ENCODE measurements at regions not wholly inside any gene's neighbourhood (a gene's known extent, or its start where the extent isn't known, plus 50 kb on each side); places are given as distances from the start of the nearest gene placed in this dataset.

GRCh38 chr1:229058111-229058561, 212.8 kb upstream of the RAB4A start:
- ChIA-PET CTCF (no interaction called here), POLR2A (no interaction called here)
- no peak for TF ChIP-seq ARNT (IDR thresholded peaks at IDR 0.05)
- TF ChIP-seq LEF1 (IDR thresholded peaks at IDR 0.05; ENCODE audit: borderline replicate concordance), result no peak
- TF ChIP-seq ELF4 (IDR thresholded peaks at IDR 0.05), result no peak
- TF ChIP-seq PKNOX1 (IDR thresholded peaks at IDR 0.05), result no peak
- no peak for TF ChIP-seq FOXA1 (IDR thresholded peaks at IDR 0.05)
- TF ChIP-seq BHLHE40 (IDR thresholded peaks at IDR 0.05; ENCODE audit: borderline replicate concordance), result no peak
- no peak for TF ChIP-seq TARDBP (IDR thresholded peaks at IDR 0.05)
- no peak for TF ChIP-seq SUZ12 (IDR thresholded peaks at IDR 0.05)
- no peak for TF ChIP-seq L3MBTL2 (conservative IDR thresholded peaks at IDR 0.05)
- DNase-seq (ENCODE audit: extremely low spot score), result no peak

- TF ChIP-seq ARNT (IDR thresholded peaks at IDR 0.05) (no peak), NFRKB (IDR thresholded peaks at IDR 0.05) (no peak), L3MBTL2 (conservative IDR thresholded peaks at IDR 0.05) (no peak), BHLHE40 (IDR thresholded peaks at IDR 0.05; ENCODE audit: borderline replicate concordance) (no peak), CTBP1 (IDR thresholded peaks at IDR 0.05; ENCODE audit: borderline replicate concordance) (no peak), LEF1 (IDR thresholded peaks at IDR 0.05; ENCODE audit: borderline replicate concordance) (no peak)
- ChIA-PET CTCF (no interaction called here), POLR2A (no interaction called here)
- DNase-seq (ENCODE audit: extremely low spot score), result no peak
These were observed 212.2 kb upstream of the RAB4A start for GRCh38 chr1:229058729-229059128.

GRCh38 chr1:229059671-229060539, 211.0 kb upstream of the RAB4A start:
- no peak for DNase-seq (ENCODE audit: extremely low spot score)
- ChIA-PET POLR2A (no interaction called here), CTCF (no interaction called here)
- TF ChIP-seq FOXK2 (IDR thresholded peaks at IDR 0.05) (no peak), FOXM1 (IDR thresholded peaks at IDR 0.05; ENCODE audit: borderline replicate concordance) (no peak), TARDBP (IDR thresholded peaks at IDR 0.05) (no peak), ELF4 (IDR thresholded peaks at IDR 0.05) (no peak), LEF1 (IDR thresholded peaks at IDR 0.05; ENCODE audit: borderline replicate concordance) (no peak), HDGF (IDR thresholded peaks at IDR 0.05; ENCODE audit: borderline replicate concordance) (no peak)

- no peak for TF ChIP-seq TARDBP (IDR thresholded peaks at IDR 0.05)
- TF ChIP-seq FOXA1 (IDR thresholded peaks at IDR 0.05), result no peak
- no peak for TF ChIP-seq L3MBTL2 (conservative IDR thresholded peaks at IDR 0.05)
- TF ChIP-seq SP1 (IDR thresholded peaks at IDR 0.05), result no peak
- TF ChIP-seq CTBP1 (IDR thresholded peaks at IDR 0.05; ENCODE audit: borderline replicate concordance), result no peak
- no peak for TF ChIP-seq HDGF (IDR thresholded peaks at IDR 0.05; ENCODE audit: borderline replicate concordance)
- CTCF ChIA-PET, result interaction anchor here (0.6 kb wide), 1 partner anchor 33 kb away, joined by 3 read pairs; no protein-coding TSS in a partner anchor
- no peak for DNase-seq (ENCODE audit: extremely low spot score)
- POLR2A ChIA-PET, result no interaction called here
These were observed 208.8 kb upstream of the RAB4A start for GRCh38 chr1:229062135-229062534.

- no peak for DNase-seq (ENCODE audit: extremely low spot score)
- ChIA-PET CTCF (no interaction called here), POLR2A (no interaction called here)
- TF ChIP-seq ARNT (IDR thresholded peaks at IDR 0.05) (no peak), FOXK2 (IDR thresholded peaks at IDR 0.05) (no peak), FOXA1 (IDR thresholded peaks at IDR 0.05) (no peak), TARDBP (IDR thresholded peaks at IDR 0.05) (no peak), ELF4 (IDR thresholded peaks at IDR 0.05) (no peak), CTBP1 (IDR thresholded peaks at IDR 0.05; ENCODE audit: borderline replicate concordance) (no peak), SP1 (IDR thresholded peaks at IDR 0.05) (no peak), LEF1 (IDR thresholded peaks at IDR 0.05; ENCODE audit: borderline replicate concordance) (no peak), HDGF (IDR thresholded peaks at IDR 0.05; ENCODE audit: borderline replicate concordance) (no peak), PKNOX1 (IDR thresholded peaks at IDR 0.05) (no peak), FOXM1 (IDR thresholded peaks at IDR 0.05; ENCODE audit: borderline replicate concordance) (no peak), BHLHE40 (IDR thresholded peaks at IDR 0.05; ENCODE audit: borderline replicate concordance) (no peak), ZNF384 (IDR thresholded peaks at IDR 0.05) (no peak), NFRKB (IDR thresholded peaks at IDR 0.05) (no peak), L3MBTL2 (conservative IDR thresholded peaks at IDR 0.05) (no peak), SUZ12 (IDR thresholded peaks at IDR 0.05) (no peak)
These were observed 207.6 kb upstream of the RAB4A start for GRCh38 chr1:229063154-229063773.

GRCh38 chr1:229064320-229065168, 206.4 kb upstream of the RAB4A start:
- POLR2A ChIA-PET, result no interaction called here
- CTCF ChIA-PET, result no interaction called here
- no peak for TF ChIP-seq ZNF384 (IDR thresholded peaks at IDR 0.05)
- TF ChIP-seq CTBP1 (IDR thresholded peaks at IDR 0.05; ENCODE audit: borderline replicate concordance), result no peak
- TF ChIP-seq L3MBTL2 (conservative IDR thresholded peaks at IDR 0.05), result no peak
- TF ChIP-seq FOXA1 (IDR thresholded peaks at IDR 0.05), result no peak
- TF ChIP-seq LEF1 (IDR thresholded peaks at IDR 0.05; ENCODE audit: borderline replicate concordance), result no peak
- TF ChIP-seq FOXK2 (IDR thresholded peaks at IDR 0.05), result no peak
- no peak for TF ChIP-seq PKNOX1 (IDR thresholded peaks at IDR 0.05)
- TF ChIP-seq SUZ12 (IDR thresholded peaks at IDR 0.05), result no peak
- TF ChIP-seq TARDBP (IDR thresholded peaks at IDR 0.05), result no peak
- TF ChIP-seq FOXM1 (IDR thresholded peaks at IDR 0.05; ENCODE audit: borderline replicate concordance), result no peak
- no peak for TF ChIP-seq SP1 (IDR thresholded peaks at IDR 0.05)
- TF ChIP-seq BHLHE40 (IDR thresholded peaks at IDR 0.05; ENCODE audit: borderline replicate concordance), result no peak
- TF ChIP-seq NFRKB (IDR thresholded peaks at IDR 0.05), result no peak
- TF ChIP-seq ELF4 (IDR thresholded peaks at IDR 0.05), result no peak
- no peak for TF ChIP-seq ARNT (IDR thresholded peaks at IDR 0.05)
- DNase-seq (ENCODE audit: extremely low spot score), result no peak
